ENCODE measurements at regions not wholly inside any gene's neighbourhood (a gene's known extent, or its start where the extent isn't known, plus 50 kb on each side); places are given as distances from the start of the nearest gene placed in this dataset.

- no peak overlapping the region for H4K5ac ChIP-seq (ENCODE audit: insufficient read length, low read depth, low read length)
- no peak overlapping the region for H2BK12ac ChIP-seq (ENCODE audit: insufficient read length, low read depth, low read length)
- H3K4ac ChIP-seq (ENCODE audit: low read depth, low read length), result no peak overlapping the region
- TF ChIP-seq CTCF (conservative IDR thresholded peaks at IDR 0.05), result no peak
- H3K27ac Mint-ChIP-seq, result no peak overlapping the region
- H3K79me2 ChIP-seq (ENCODE audit: insufficient read depth, low read length), result no peaks in the 10 kb centered on the region
- H3K27me3 Mint-ChIP-seq (ENCODE audit: low read depth), result peaks cover 95% of the 10 kb centered on the region
- H4K20me1 ChIP-seq (ENCODE audit: control insufficient read depth, insufficient read depth, insufficient read length), result peaks cover 4% of the 10 kb centered on the region
- H3K4me3 Mint-ChIP-seq, result peak overlapping the region; percentile 10 to 14; a peak in 2 of 5 replicates
- H4K8ac ChIP-seq (replicated peaks; ENCODE audit: insufficient read length, low read depth, low read length), result no peak overlapping the region
- H3K14ac ChIP-seq (ENCODE audit: insufficient read depth, low read length), result no peak overlapping the region
- H2BK120ac ChIP-seq (ENCODE audit: low read depth, low read length, poor library complexity, severe bottlenecking), result no peak overlapping the region
- H4K91ac ChIP-seq (ENCODE audit: insufficient read length, low read depth, low read length), result no peak overlapping the region
- no peak overlapping the region for H2AFZ ChIP-seq (ENCODE audit: low read length)
- H3K4me2 ChIP-seq (ENCODE audit: insufficient read depth, insufficient read length, low read length), result no peak overlapping the region
- H2AK5ac ChIP-seq (ENCODE audit: insufficient read length, low read length), result no peak overlapping the region
- no peak overlapping the region for H3K56ac ChIP-seq (ENCODE audit: insufficient read length, low read depth, low read length)
- no peak overlapping the region for H3K23ac ChIP-seq (ENCODE audit: insufficient read length, low read depth, low read length)
- no CpG with 5 or more reads among the region's 39 CpGs for WGBS (ENCODE audit: extremely low coverage, insufficient read length, low lambda C conversion rate)
- peaks cover 11 to 21% of the 10 kb centered on the region in 2 experiments for H3K9me3 Mint-ChIP-seq
- no peak overlapping the region for H3K18ac ChIP-seq (ENCODE audit: insufficient read length, low read depth, low read length)
- peaks cover 21 to 41% of the 10 kb centered on the region in 2 experiments for H3K4me1 Mint-ChIP-seq
- H3K9me3 ChIP-seq (ENCODE audit: control insufficient read depth, low read depth, low read length), result no peaks in the 10 kb centered on the region
- no peak overlapping the region for H3T11ph ChIP-seq (ENCODE audit: low read length)
- H3K27ac ChIP-seq (ENCODE audit: insufficient read length, low read depth, low read length), result no peak overlapping the region
- DNase-seq, result no peak
- no peak overlapping the region for H2BK15ac ChIP-seq (ENCODE audit: low read depth, low read length)
- peaks cover 16% of the 10 kb centered on the region; the same call in 1 of the 2 replicates for H3K27me3 ChIP-seq (ENCODE audit: insufficient read depth, low read length)
- H3K23me2 ChIP-seq (ENCODE audit: insufficient read length, low read depth, low read length, poor library complexity, severe bottlenecking), result no peaks in the 10 kb centered on the region
- H3K79me1 ChIP-seq (ENCODE audit: insufficient read depth, low read depth, low read length, poor library complexity, severe bottlenecking), result no peaks in the 10 kb centered on the region
- H2BK20ac ChIP-seq (ENCODE audit: low read depth, low read length, poor library complexity, severe bottlenecking), result no peak overlapping the region
- H3K4me1 ChIP-seq (ENCODE audit: insufficient read depth, low read length), result peaks cover 3% of the 10 kb centered on the region; the same call in 1 of the 2 replicates
- no peak overlapping the region for H2BK5ac ChIP-seq (ENCODE audit: insufficient read length, low read length)
- H3K36me3 Mint-ChIP-seq (ENCODE audit: insufficient read depth in 1 of 3, low read depth in 3 of 3), result peaks cover 3 to 24% (median 5%) of the 10 kb centered on the region in 3 experiments
- H3K9ac ChIP-seq (ENCODE audit: extremely low read depth, insufficient read length, low read length), result no peak overlapping the region
Observed at GRCh38 chr12:132430838-132431774, 58.8 kb upstream of the FBRSL1 start.
